ENCODE measurements at regions not wholly inside any gene's neighbourhood (a gene's known extent, or its start where the extent isn't known, plus 50 kb on each side); places are given as distances from the start of the nearest gene placed in this dataset.

DNA sequence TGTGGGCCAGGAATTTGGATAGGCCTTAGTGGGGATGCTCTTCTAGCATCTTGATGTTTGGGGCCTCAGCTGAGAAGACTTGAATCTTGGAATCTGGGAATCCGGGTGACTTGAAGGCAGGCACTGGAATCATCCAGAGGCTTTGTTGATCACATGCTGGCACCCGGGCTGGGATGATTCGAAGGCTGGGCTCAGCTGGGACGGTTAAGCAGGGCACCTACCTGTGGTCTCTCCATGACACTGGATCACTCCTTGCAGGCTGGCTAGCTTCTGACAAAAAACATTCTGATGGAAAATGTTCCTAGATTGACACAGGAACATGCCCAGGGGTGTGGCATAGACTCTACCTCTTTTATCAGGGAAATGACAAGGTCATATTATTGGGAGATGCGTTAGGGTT, 149.1 kb downstream of the TENT4A start (continued):
- TF ChIP-seq, protein P1, sequence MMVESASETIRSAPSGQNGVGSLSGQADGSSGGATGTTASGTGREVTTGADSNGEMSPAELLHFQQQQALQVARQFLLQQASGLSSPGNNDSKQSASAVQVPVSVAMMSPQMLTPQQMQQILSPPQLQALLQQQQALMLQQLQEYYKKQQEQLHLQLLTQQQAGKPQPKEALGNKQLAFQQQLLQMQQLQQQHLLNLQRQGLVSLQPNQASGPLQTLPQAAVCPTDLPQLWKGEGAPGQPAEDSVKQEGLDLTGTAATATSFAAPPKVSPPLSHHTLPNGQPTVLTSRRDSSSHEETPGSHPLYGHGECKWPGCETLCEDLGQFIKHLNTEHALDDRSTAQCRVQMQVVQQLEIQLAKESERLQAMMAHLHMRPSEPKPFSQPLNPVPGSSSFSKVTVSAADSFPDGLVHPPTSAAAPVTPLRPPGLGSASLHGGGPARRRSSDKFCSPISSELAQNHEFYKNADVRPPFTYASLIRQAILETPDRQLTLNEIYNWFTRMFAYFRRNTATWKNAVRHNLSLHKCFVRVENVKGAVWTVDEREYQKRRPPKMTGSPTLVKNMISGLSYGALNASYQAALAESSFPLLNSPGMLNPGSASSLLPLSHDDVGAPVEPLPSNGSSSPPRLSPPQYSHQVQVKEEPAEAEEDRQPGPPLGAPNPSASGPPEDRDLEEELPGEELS (CRISPR knock-in tag; IDR thresholded peaks at IDR 0.05): no peak
- TF ChIP-seq ZBTB21 (CRISPR knock-in tag; IDR thresholded peaks at IDR 0.05; ENCODE audit: borderline replicate concordance) (no peak), CBFB (CRISPR knock-in tag; IDR thresholded peaks at IDR 0.05; ENCODE audit: low read depth) (no peak), RELA (CRISPR knock-in tag; IDR thresholded peaks at IDR 0.05; ENCODE audit: borderline replicate concordance) (no peak), SOX15 (CRISPR knock-in tag; IDR thresholded peaks at IDR 0.05) (no peak), ESRRA (CRISPR knock-in tag; IDR thresholded peaks at IDR 0.05; ENCODE audit: borderline replicate concordance) (no peak)

DNA sequence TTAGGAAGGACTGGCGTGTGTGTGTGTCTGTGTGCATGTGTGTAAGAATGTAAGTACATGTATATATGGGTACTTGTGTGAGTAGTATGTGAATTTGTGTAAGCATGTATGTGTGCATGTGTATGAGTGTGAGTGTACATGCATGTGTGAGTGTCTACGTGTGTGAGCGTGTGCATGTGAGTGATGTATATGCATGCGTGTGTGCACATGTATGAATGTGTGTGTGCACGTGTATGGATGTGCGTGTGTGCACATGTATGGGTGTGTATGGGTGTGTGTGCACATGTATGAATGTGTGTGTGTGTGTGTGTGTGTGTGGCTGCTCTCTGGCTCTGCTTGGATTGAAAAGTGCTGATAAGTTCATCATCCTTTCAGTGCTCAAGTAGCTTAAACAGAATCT, 154.5 kb downstream of the TENT4A start:
- POLR2A ChIA-PET: no interaction called here
- TF ChIP-seq PRRX2 (CRISPR knock-in tag; IDR thresholded peaks at IDR 0.05) (no peak), TCF7 (CRISPR knock-in tag; IDR thresholded peaks at IDR 0.05; ENCODE audit: low read depth) (no peak), ZNF232 (CRISPR knock-in tag; IDR thresholded peaks at IDR 0.05) (no peak), ZNF423 (CRISPR knock-in tag; IDR thresholded peaks at IDR 0.05) (no peak)
- TF ChIP-seq, protein P2, sequence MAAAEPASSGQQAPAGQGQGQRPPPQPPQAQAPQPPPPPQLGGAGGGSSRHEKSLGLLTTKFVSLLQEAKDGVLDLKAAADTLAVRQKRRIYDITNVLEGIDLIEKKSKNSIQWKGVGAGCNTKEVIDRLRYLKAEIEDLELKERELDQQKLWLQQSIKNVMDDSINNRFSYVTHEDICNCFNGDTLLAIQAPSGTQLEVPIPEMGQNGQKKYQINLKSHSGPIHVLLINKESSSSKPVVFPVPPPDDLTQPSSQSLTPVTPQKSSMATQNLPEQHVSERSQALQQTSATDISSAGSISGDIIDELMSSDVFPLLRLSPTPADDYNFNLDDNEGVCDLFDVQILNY (CRISPR knock-in tag; IDR thresholded peaks at IDR 0.05): no peak
- TF ChIP-seq, protein P3, sequence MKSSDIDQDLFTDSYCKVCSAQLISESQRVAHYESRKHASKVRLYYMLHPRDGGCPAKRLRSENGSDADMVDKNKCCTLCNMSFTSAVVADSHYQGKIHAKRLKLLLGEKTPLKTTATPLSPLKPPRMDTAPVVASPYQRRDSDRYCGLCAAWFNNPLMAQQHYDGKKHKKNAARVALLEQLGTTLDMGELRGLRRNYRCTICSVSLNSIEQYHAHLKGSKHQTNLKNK (CRISPR knock-in tag; IDR thresholded peaks at IDR 0.05): no peak
- TF ChIP-seq, protein P4, sequence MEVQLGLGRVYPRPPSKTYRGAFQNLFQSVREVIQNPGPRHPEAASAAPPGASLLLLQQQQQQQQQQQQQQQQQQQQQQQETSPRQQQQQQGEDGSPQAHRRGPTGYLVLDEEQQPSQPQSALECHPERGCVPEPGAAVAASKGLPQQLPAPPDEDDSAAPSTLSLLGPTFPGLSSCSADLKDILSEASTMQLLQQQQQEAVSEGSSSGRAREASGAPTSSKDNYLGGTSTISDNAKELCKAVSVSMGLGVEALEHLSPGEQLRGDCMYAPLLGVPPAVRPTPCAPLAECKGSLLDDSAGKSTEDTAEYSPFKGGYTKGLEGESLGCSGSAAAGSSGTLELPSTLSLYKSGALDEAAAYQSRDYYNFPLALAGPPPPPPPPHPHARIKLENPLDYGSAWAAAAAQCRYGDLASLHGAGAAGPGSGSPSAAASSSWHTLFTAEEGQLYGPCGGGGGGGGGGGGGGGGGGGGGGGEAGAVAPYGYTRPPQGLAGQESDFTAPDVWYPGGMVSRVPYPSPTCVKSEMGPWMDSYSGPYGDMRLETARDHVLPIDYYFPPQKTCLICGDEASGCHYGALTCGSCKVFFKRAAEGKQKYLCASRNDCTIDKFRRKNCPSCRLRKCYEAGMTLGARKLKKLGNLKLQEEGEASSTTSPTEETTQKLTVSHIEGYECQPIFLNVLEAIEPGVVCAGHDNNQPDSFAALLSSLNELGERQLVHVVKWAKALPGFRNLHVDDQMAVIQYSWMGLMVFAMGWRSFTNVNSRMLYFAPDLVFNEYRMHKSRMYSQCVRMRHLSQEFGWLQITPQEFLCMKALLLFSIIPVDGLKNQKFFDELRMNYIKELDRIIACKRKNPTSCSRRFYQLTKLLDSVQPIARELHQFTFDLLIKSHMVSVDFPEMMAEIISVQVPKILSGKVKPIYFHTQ (CRISPR knock-in tag; IDR thresholded peaks at IDR 0.05): no peak
- TF ChIP-seq, protein P5, sequence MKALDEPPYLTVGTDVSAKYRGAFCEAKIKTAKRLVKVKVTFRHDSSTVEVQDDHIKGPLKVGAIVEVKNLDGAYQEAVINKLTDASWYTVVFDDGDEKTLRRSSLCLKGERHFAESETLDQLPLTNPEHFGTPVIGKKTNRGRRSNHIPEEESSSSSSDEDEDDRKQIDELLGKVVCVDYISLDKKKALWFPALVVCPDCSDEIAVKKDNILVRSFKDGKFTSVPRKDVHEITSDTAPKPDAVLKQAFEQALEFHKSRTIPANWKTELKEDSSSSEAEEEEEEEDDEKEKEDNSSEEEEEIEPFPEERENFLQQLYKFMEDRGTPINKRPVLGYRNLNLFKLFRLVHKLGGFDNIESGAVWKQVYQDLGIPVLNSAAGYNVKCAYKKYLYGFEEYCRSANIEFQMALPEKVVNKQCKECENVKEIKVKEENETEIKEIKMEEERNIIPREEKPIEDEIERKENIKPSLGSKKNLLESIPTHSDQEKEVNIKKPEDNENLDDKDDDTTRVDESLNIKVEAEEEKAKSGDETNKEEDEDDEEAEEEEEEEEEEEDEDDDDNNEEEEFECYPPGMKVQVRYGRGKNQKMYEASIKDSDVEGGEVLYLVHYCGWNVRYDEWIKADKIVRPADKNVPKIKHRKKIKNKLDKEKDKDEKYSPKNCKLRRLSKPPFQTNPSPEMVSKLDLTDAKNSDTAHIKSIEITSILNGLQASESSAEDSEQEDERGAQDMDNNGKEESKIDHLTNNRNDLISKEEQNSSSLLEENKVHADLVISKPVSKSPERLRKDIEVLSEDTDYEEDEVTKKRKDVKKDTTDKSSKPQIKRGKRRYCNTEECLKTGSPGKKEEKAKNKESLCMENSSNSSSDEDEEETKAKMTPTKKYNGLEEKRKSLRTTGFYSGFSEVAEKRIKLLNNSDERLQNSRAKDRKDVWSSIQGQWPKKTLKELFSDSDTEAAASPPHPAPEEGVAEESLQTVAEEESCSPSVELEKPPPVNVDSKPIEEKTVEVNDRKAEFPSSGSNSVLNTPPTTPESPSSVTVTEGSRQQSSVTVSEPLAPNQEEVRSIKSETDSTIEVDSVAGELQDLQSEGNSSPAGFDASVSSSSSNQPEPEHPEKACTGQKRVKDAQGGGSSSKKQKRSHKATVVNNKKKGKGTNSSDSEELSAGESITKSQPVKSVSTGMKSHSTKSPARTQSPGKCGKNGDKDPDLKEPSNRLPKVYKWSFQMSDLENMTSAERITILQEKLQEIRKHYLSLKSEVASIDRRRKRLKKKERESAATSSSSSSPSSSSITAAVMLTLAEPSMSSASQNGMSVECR (CRISPR knock-in tag; IDR thresholded peaks at IDR 0.05; ENCODE audit: borderline replicate concordance): no peak
- CTCF ChIA-PET: interaction anchor here (0.7 kb wide), 1 partner anchor 47 kb away, joined by 3 read pairs; no protein-coding TSS in a partner anchor
- no peaks in the 10 kb centered on the region for H3K27me3 Mint-ChIP-seq (ENCODE audit: low read depth)
- H3K4me3 Mint-ChIP-seq: no peak overlapping the region
- ATAC-seq (no peak), DNase-seq (ENCODE audit: low spot score) (no peak)
- no peaks in the 10 kb centered on the region for H3K4me1 Mint-ChIP-seq
- no peak overlapping the region for H3K27ac Mint-ChIP-seq
- peaks cover 4% of the 10 kb centered on the region for H3K36me3 Mint-ChIP-seq
- H3K9me3 Mint-ChIP-seq: peaks cover 23% of the 10 kb centered on the region
